PC-9 (cell line): ENCODE measurements at regions not wholly inside any gene's neighbourhood (a gene's known extent, or its start where the extent isn't known, plus 50 kb on each side); places are given as distances from the start of the nearest gene placed in this dataset.

Experiments used
- CTCF ChIP-seq: fragments of 200-600 bp; sonication (generic); conservative IDR thresholded peaks from 2 replicates; pipeline ENCODE4 v1.6.1; 2017; ENCODE audit warnings: mixed run types, antibody characterized with exemption, mild to moderate bottlenecking, moderate library complexity
- EZH2 ChIP-seq: fragments of 200-600 bp; sonication (generic); IDR thresholded peaks from 2 replicates; pipeline ENCODE4 v1.8.0; 2017; ENCODE audit warnings: antibody characterized with exemption, low read depth

GRCh38 chr13:54845351-54845965 is 1816.8 kb downstream of the OLFM4 start:
- TF ChIP-seq CTCF (no peak), EZH2 (no peak)
